Choroid plexus epithelial cell (primary cell): ENCODE measurements at regions not wholly inside any gene's neighbourhood (a gene's known extent, or its start where the extent isn't known, plus 50 kb on each side); places are given as distances from the start of the nearest gene placed in this dataset.

ENCODE experiments used
- DNase-seq: peaks from one replicate; pipeline ENCODE4 v3.0.0-alpha.2; 2010; ENCODE audit warnings: low read depth
- H3K4me3 ChIP-seq: 2 replicates; pipeline ENCODE4 v1.5.1; 2011; ENCODE audit warnings: low read depth, mild to moderate bottlenecking, control low read depth, low read length, moderate library complexity
- CTCF ChIP-seq: conservative IDR thresholded peaks from 2 replicates; pipeline ENCODE4 v1.5.1; 2011; ENCODE audit warnings: low read depth, mild to moderate bottlenecking, control low read depth, inconsistent platforms, low read length, moderate library complexity

DNA sequence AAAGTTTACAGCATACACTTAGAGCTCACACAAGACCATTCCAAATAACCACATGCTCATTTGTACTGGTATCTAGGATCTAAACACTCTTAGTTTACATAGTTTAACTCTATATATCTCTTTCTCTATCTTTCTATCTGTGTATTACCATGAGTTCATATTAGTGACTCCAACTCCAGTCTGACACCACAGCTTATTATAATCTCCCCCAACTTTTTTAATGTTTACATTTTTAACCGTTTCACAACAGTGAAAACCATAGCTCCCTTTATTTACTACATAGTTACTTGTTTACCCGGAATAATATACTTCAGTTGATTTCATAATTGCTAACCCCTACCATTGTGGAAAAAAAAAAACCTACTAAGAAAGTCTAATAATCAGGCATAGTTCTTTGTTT, 362.4 kb upstream of the RGS17 start:
- no peak for TF ChIP-seq CTCF
- no peak overlapping the region for H3K4me3 ChIP-seq
- DNase-seq, result no peak

GRCh38 chr6:153489479-153489878, 358.4 kb upstream of the RGS17 start:
- no peak overlapping the region for H3K4me3 ChIP-seq
- no peak for DNase-seq
- TF ChIP-seq CTCF, result no peak

- TF ChIP-seq CTCF, result no peak
- no peak for DNase-seq
- H3K4me3 ChIP-seq, result no peak overlapping the region
These were observed 357.2 kb upstream of the RGS17 start for GRCh38 chr6:153488267-153488666.

- DNase-seq, result no peak
- H3K4me3 ChIP-seq, result no peak overlapping the region
- TF ChIP-seq CTCF, result no peak
These were observed 354.0 kb upstream of the RGS17 start for GRCh38 chr6:153485072-153485471.

DNA sequence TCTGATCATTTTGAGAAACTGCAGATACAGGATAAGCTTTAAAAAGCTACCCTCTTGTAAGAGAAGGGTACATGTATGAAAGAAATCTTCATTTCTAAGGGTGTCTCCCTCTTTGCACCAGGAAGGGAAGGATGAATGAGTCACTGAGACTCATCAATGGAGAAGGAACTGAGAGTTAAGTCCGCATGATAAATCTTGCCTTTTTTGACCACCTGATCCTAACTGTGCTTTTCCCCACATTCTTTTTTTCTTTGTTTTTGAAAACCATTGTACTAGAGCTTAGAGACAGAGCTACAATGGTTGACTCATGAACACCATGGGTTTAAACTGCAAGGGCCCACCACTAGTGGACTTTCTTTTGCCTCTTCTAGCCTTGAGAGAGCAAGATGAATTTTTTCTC, 353.0 kb upstream of the RGS17 start:
- DNase-seq, result no peak
- H3K4me3 ChIP-seq, result no peak overlapping the region
- no peak for TF ChIP-seq CTCF

- no peak overlapping the region for H3K4me3 ChIP-seq
- no peak for TF ChIP-seq CTCF
These were observed 345.2 kb upstream of the RGS17 start for GRCh38 chr6:153476243-153476642.

GRCh38 chr6:153465050-153465449, 334.0 kb upstream of the RGS17 start:
- DNase-seq, result no peak
- no peak overlapping the region for H3K4me3 ChIP-seq
- TF ChIP-seq CTCF, result no peak

More at GRCh38 chr6:153476243-153476642, 345.2 kb upstream of the RGS17 start:
- no peak for DNase-seq
